H1 (cell line): ENCODE measurements at regions not wholly inside any gene's neighbourhood (a gene's known extent, or its start where the extent isn't known, plus 50 kb on each side); places are given as distances from the start of the nearest gene placed in this dataset.

Source experiments
- CTBP2 ChIP-seq: IDR thresholded peaks from 2 replicates; pipeline ENCODE4 v1.7.0; 2011; ENCODE audit warnings: borderline replicate concordance, mild to moderate bottlenecking, moderate library complexity, mixed read lengths, low read length; ENCODE audit not compliant: insufficient read depth, insufficient read length
- EGR1 ChIP-seq: IDR thresholded peaks from 2 replicates; pipeline ENCODE4 v1.6.1; 2011; ENCODE audit warnings: low read depth, low read length, borderline replicate concordance
- KDM4A ChIP-seq: IDR thresholded peaks from one replicate; pipeline ENCODE4 v1.7.1; 2012; ENCODE audit warnings: low read depth, mild to moderate bottlenecking, moderate library complexity, low read length, inconsistent platforms; ENCODE audit not compliant: severe bottlenecking
- NANOG ChIP-seq: IDR thresholded peaks from 2 replicates; pipeline ENCODE4 v1.6.1; 2011; ENCODE audit warnings: low read length, low read depth, mild to moderate bottlenecking, inconsistent platforms; ENCODE audit not compliant: insufficient read depth, poor library complexity, severe bottlenecking
- SIN3A ChIP-seq, 2 experiments: IDR thresholded peaks in 1 of 2; conservative IDR thresholded peaks in 1 of 2; 2 replicates each; pipeline ENCODE4 v1.6.1; 2011 to 2012; ENCODE audit warnings: low read length in 2 of 2, improper control_type of control experiment in 1 of 2, low read depth in 1 of 2, mild to moderate bottlenecking in 1 of 2
- SIX5 ChIP-seq: IDR thresholded peaks from 2 replicates; pipeline ENCODE4 v1.6.1; 2011; ENCODE audit warnings: mild to moderate bottlenecking, low read depth, low read length
- TF ChIP-seq, protein P1 (sequence below): fragments of 300-600 bp; sonication (generic); IDR thresholded peaks from 2 replicates; pipeline ENCODE4 v1.7.1; 2012; ENCODE audit warnings: low read length, moderate library complexity, mild to moderate bottlenecking, inconsistent platforms; ENCODE audit not compliant: insufficient replicate concordance
- TF ChIP-seq, protein P2 (sequence below): IDR thresholded peaks from 2 replicates; pipeline ENCODE4 v1.6.1; 2012; ENCODE audit warnings: inconsistent platforms

DNA sequence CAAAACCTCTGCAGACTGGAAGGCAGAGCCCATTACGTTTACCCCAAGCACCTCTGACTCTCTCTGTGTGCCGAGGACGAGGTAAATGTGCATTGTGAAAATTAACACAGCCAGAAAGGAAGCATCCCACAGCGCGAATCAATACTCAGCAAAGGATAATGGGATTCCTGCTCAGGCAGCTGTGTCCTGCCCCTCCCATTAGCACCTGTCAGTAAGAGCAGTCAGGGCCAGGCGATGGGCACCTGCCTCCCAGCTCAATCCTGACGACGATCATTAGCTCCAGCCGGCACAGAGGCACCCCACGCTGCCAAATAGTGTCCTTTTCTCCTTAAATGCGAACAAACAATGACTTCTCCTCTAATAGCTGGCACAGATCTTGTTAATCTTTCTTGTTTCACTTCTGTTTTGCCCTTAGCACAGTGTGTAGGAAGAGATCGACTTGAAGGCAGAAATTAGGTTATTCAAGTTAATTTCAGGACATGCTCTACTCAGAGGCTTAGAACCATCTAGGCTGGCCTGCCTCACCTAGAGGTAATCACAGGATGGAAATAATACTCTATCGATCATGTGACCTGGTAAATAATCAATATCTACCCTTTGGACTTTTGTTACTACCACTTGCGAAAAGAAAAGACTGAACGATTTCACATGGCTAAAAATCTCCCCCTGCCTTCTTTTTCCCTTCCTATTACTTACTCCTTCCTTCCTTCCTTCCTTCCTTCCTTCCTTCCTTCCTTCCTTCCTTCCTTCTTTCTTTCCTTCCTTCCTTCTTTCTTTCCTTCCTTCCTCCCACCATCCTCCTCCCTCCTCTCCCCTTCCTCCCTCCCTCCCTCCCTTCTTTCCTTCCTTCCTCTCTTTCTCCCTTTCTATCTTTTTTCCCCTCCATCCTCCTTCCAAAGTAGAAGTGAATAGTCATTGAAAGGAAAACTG, 487.9 kb upstream of the ID2 start (continued):
- TF ChIP-seq, protein P1, sequence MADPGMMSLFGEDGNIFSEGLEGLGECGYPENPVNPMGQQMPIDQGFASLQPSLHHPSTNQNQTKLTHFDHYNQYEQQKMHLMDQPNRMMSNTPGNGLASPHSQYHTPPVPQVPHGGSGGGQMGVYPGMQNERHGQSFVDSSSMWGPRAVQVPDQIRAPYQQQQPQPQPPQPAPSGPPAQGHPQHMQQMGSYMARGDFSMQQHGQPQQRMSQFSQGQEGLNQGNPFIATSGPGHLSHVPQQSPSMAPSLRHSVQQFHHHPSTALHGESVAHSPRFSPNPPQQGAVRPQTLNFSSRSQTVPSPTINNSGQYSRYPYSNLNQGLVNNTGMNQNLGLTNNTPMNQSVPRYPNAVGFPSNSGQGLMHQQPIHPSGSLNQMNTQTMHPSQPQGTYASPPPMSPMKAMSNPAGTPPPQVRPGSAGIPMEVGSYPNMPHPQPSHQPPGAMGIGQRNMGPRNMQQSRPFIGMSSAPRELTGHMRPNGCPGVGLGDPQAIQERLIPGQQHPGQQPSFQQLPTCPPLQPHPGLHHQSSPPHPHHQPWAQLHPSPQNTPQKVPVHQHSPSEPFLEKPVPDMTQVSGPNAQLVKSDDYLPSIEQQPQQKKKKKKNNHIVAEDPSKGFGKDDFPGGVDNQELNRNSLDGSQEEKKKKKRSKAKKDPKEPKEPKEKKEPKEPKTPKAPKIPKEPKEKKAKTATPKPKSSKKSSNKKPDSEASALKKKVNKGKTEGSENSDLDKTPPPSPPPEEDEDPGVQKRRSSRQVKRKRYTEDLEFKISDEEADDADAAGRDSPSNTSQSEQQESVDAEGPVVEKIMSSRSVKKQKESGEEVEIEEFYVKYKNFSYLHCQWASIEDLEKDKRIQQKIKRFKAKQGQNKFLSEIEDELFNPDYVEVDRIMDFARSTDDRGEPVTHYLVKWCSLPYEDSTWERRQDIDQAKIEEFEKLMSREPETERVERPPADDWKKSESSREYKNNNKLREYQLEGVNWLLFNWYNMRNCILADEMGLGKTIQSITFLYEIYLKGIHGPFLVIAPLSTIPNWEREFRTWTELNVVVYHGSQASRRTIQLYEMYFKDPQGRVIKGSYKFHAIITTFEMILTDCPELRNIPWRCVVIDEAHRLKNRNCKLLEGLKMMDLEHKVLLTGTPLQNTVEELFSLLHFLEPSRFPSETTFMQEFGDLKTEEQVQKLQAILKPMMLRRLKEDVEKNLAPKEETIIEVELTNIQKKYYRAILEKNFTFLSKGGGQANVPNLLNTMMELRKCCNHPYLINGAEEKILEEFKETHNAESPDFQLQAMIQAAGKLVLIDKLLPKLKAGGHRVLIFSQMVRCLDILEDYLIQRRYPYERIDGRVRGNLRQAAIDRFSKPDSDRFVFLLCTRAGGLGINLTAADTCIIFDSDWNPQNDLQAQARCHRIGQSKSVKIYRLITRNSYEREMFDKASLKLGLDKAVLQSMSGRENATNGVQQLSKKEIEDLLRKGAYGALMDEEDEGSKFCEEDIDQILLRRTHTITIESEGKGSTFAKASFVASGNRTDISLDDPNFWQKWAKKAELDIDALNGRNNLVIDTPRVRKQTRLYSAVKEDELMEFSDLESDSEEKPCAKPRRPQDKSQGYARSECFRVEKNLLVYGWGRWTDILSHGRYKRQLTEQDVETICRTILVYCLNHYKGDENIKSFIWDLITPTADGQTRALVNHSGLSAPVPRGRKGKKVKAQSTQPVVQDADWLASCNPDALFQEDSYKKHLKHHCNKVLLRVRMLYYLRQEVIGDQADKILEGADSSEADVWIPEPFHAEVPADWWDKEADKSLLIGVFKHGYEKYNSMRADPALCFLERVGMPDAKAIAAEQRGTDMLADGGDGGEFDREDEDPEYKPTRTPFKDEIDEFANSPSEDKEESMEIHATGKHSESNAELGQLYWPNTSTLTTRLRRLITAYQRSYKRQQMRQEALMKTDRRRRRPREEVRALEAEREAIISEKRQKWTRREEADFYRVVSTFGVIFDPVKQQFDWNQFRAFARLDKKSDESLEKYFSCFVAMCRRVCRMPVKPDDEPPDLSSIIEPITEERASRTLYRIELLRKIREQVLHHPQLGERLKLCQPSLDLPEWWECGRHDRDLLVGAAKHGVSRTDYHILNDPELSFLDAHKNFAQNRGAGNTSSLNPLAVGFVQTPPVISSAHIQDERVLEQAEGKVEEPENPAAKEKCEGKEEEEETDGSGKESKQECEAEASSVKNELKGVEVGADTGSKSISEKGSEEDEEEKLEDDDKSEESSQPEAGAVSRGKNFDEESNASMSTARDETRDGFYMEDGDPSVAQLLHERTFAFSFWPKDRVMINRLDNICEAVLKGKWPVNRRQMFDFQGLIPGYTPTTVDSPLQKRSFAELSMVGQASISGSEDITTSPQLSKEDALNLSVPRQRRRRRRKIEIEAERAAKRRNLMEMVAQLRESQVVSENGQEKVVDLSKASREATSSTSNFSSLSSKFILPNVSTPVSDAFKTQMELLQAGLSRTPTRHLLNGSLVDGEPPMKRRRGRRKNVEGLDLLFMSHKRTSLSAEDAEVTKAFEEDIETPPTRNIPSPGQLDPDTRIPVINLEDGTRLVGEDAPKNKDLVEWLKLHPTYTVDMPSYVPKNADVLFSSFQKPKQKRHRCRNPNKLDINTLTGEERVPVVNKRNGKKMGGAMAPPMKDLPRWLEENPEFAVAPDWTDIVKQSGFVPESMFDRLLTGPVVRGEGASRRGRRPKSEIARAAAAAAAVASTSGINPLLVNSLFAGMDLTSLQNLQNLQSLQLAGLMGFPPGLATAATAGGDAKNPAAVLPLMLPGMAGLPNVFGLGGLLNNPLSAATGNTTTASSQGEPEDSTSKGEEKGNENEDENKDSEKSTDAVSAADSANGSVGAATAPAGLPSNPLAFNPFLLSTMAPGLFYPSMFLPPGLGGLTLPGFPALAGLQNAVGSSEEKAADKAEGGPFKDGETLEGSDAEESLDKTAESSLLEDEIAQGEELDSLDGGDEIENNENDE, result no peak
- TF ChIP-seq SIX5 (no peak), EGR1 (no peak), NANOG (peak; percentile 65), CTBP2 (no peak), SIN3A (conservative IDR thresholded peaks at IDR 0.05 in 1 of 2, IDR thresholded peaks at IDR 0.05 in 1 of 2; ENCODE audit: low read depth in 1 of 2, low read length in 2 of 2) (peak in 1 of 2 experiments; percentile 78; a peak in 1 of 4 replicates), KDM4A (no peak)
- TF ChIP-seq, protein P2, sequence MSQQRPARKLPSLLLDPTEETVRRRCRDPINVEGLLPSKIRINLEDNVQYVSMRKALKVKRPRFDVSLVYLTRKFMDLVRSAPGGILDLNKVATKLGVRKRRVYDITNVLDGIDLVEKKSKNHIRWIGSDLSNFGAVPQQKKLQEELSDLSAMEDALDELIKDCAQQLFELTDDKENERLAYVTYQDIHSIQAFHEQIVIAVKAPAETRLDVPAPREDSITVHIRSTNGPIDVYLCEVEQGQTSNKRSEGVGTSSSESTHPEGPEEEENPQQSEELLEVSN, result peak; percentile 87
